Retinal pigment epithelial cell (primary cell): ENCODE measurements at regions not wholly inside any gene's neighbourhood (a gene's known extent, or its start where the extent isn't known, plus 50 kb on each side); places are given as distances from the start of the nearest gene placed in this dataset.

ENCODE experiments used
- DNase-seq: peaks from one replicate; pipeline ENCODE4 v3.0.0-alpha.2; 2010; ENCODE audit warnings: low read depth
- H3K4me3 ChIP-seq: 2 replicates; pipeline ENCODE4 v1.5.1; 2011; ENCODE audit warnings: mild to moderate bottlenecking, low read length, control low read depth, moderate library complexity
- TF ChIP-seq, protein P1 (sequence below): conservative IDR thresholded peaks from 2 replicates; pipeline ENCODE4 v1.5.1; 2011; ENCODE audit warnings: low read depth, low read length, control low read depth, inconsistent platforms

DNA sequence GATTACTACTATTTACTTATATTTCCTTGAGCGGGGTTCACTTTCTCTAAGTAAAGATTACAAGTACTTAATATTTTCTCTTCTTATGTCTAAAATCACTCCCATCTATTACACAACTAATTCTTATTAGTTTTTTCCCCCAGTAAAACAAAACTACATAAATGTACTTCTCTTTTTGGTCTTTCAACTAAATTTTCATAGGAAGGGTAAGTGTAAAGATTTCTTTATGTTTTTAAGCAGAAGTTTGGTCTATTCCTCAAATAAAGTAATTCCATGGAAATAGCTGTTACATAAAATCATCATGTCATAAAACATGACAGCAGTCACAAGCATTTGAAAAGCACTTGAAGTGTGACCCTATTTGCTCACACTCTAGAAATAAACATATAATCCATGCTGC is 249.0 kb downstream of the ZEB2 start:
- no peak for DNase-seq
- TF ChIP-seq, protein P1, sequence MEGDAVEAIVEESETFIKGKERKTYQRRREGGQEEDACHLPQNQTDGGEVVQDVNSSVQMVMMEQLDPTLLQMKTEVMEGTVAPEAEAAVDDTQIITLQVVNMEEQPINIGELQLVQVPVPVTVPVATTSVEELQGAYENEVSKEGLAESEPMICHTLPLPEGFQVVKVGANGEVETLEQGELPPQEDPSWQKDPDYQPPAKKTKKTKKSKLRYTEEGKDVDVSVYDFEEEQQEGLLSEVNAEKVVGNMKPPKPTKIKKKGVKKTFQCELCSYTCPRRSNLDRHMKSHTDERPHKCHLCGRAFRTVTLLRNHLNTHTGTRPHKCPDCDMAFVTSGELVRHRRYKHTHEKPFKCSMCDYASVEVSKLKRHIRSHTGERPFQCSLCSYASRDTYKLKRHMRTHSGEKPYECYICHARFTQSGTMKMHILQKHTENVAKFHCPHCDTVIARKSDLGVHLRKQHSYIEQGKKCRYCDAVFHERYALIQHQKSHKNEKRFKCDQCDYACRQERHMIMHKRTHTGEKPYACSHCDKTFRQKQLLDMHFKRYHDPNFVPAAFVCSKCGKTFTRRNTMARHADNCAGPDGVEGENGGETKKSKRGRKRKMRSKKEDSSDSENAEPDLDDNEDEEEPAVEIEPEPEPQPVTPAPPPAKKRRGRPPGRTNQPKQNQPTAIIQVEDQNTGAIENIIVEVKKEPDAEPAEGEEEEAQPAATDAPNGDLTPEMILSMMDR: no peak
- no peak overlapping the region for H3K4me3 ChIP-seq

DNA sequence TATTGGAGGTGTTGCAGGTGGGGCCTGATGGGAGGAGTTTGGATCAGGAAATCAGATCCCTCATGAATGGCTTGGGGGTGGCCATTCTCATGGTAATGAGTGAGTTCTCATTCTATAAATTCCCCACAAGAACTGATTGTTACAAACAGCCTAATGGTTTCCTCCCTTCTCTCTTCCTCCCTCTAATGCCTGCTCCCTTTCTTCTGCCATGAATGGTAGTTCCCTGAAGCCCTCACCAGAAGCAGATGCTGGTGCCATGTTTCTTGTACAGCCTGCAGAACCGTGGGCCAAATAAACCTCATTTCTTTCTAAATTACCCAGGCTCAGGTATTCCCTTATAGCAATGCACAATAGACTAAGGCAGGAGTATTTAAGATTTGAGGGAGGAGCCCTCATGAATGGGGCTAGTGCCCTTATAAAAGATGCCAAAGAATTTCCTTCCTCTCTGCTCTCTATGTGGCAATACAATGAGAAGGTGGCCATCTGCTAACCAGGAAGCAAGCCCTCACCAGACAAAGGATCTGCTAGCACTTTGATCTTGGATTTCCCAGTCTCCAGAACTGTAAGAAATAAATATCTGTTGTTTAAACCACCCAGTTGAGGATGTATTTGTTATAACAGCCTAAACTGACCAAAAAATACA is 251.8 kb downstream of the ZEB2 start:
- no peak for DNase-seq
- H3K4me3 ChIP-seq: no peak overlapping the region
- TF ChIP-seq, protein P1: no peak

DNA sequence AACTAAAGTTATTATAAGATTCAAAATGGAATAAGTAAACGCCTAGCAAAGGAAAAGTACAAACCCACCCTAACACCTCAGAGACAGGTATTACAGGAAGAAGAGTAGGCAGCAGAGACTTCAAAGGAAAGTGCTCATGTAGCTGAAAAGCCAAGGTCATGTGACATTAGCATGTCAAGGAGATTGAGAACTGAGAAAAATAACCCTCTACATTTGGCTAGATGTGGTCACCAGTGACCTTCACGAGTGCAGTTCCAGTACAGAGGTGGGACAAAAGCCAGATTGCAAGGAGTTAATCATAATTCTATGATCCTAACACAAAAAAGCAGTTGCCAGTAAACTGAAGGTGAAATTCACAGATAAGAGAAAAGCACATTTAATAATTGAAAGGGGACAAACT is 252.7 kb downstream of the ZEB2 start:
- TF ChIP-seq, protein P1: no peak
- H3K4me3 ChIP-seq: no peak overlapping the region
- DNase-seq: no peak

DNA sequence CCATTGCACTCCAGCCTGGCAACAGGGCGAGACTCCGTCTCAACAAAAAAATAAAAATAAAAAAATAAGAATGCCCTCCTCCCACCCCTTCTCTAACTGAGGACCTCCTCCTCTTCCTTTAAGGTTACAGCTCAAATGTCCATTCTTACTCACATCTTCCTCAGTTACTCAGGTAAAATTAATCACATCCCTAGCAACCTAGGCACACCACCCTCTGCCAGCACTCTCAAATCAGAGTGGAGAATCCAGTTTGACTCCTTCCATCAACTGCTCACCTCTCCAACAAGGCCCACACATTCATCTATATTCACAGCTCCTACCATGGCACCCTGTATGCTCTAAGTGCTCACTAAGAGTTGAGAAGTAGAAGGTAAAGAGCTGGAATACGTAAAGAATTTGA is 254.3 kb downstream of the ZEB2 start:
- no peak overlapping the region for H3K4me3 ChIP-seq
- DNase-seq: no peak
- TF ChIP-seq, protein P1: no peak

DNA sequence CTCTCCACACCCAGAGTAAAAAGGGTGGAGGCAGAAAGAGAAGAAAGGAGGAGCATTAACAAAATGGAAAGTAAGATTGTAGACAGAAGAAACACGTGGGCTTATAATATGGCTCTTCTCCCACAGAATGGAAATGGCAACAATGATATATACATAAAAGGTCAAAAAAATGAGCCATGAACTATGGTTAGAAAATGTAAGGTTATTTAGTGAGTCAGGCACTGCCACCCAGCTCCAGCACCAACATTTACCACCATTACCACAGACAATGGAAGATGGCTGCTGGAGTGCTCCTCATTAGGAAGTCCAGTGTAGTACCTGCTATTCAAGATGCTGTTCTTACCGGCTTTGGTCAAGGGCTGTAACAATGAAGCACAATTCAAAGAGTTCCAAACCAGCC is 258.0 kb downstream of the ZEB2 start:
- TF ChIP-seq, protein P1: no peak
- DNase-seq: no peak
- no peak overlapping the region for H3K4me3 ChIP-seq

DNA sequence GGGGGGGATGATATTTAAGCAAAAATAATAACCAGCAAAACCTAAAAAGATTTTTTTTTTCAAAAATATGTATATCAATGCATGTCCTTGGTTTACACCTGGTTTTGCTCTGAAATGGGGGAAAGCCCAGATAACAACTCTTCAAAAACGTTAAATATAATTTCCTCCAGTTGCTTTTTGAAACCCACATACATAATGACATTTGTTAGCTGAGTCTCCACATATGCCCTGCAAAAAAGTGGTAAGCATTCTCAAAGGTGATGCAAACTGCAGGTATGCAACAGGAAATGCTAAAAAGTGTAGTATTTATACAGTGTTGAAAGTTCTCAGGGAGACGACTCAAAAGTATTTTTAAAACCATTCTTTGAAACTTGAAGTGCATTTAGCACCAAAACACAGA is 258.6 kb downstream of the ZEB2 start:
- TF ChIP-seq, protein P1: no peak
- no peak for DNase-seq

DNA sequence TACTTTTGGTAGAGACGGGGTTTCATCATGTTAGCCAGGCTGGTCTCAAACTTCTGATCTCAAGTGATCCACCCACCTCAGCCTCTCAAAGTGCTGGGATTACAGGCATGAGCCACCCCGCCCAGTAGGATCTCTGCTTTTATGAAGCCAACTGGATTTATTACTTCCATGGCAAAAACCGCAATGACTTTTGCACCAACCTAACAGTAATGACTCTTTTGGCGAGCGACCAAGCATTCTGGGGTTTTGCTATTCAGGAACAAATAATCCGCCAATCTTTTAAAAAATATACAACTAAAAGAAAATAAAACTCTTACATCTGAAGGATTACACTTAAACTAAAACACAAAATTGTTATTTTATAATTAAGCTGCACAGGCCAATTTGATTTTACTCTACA is 260.6 kb downstream of the ZEB2 start:
- TF ChIP-seq, protein P1: no peak

More for the DNA sequence above, 258.6 kb downstream of the ZEB2 start:
- H3K4me3 ChIP-seq: no peak overlapping the region

More for the DNA sequence above, 260.6 kb downstream of the ZEB2 start:
- no peak overlapping the region for H3K4me3 ChIP-seq
- DNase-seq: no peak
